ENCODE measurements at regions not wholly inside any gene's neighbourhood (a gene's known extent, or its start where the extent isn't known, plus 50 kb on each side); places are given as distances from the start of the nearest gene placed in this dataset.

DNA sequence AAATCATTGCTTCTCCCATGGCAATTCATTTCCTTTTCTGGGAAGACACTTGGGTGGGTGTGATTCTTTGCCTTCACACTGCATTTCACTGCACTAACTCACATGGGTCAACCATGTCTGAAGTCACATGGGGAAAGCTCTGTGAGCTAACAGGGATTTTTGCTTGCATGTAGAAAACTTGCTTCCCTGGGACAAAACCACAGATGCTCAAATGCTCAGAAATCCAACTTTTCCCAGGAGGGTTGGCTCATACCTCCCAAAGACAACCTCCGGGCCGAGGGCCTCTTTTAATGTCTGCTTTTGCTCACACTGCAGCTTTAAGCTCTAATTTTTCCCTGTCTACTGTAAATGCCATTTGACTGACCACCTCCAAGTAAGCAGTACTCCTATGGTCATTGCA lies 1695.2 kb downstream of the STIM2 start:
- ATAC-seq, result no peak
- no peak overlapping the region for H3K4me3 ChIP-seq
- no peaks in the 10 kb centered on the region for H3K4me1 ChIP-seq (ENCODE audit: low read depth)
- H3K36me3 ChIP-seq (ENCODE audit: low read depth), result no peaks in the 10 kb centered on the region
- intact Hi-C loops (cut with DNase I, micrococcal nuclease), result no loop called here
- TF ChIP-seq, protein P1, sequence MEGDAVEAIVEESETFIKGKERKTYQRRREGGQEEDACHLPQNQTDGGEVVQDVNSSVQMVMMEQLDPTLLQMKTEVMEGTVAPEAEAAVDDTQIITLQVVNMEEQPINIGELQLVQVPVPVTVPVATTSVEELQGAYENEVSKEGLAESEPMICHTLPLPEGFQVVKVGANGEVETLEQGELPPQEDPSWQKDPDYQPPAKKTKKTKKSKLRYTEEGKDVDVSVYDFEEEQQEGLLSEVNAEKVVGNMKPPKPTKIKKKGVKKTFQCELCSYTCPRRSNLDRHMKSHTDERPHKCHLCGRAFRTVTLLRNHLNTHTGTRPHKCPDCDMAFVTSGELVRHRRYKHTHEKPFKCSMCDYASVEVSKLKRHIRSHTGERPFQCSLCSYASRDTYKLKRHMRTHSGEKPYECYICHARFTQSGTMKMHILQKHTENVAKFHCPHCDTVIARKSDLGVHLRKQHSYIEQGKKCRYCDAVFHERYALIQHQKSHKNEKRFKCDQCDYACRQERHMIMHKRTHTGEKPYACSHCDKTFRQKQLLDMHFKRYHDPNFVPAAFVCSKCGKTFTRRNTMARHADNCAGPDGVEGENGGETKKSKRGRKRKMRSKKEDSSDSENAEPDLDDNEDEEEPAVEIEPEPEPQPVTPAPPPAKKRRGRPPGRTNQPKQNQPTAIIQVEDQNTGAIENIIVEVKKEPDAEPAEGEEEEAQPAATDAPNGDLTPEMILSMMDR (IDR thresholded peaks at IDR 0.05), result no peak
- no peaks in the 10 kb centered on the region for H3K9me3 ChIP-seq
- no peak for DNase-seq

DNA sequence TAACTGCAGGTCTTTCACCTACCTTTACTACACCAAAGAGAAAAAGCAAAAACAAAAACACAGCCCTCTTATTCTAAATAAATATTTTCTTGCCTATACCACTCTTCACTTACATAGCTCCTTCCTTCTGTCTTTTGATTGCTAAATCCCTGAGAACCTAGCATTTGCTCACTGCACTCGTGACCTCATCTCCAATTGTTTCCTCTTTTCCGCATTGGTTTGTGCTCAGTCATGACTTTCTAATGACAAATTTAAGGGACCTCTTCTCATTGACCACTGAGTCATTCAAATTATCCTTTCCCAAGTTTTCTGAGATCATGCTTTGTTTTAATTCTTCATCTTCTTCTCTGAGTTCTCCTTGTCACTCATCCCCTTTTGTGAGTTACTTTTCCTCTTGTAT lies 1697.1 kb downstream of the STIM2 start:
- H3K9me3 ChIP-seq, result no peaks in the 10 kb centered on the region
- no peaks in the 10 kb centered on the region for H3K36me3 ChIP-seq (ENCODE audit: low read depth)
- intact Hi-C loops (cut with DNase I, micrococcal nuclease), result no loop called here
- TF ChIP-seq, protein P1 (IDR thresholded peaks at IDR 0.05), result no peak
- ATAC-seq, result no peak
- no peaks in the 10 kb centered on the region for H3K4me1 ChIP-seq (ENCODE audit: low read depth)
- no peak overlapping the region for H3K4me3 ChIP-seq
- no peak for DNase-seq

DNA sequence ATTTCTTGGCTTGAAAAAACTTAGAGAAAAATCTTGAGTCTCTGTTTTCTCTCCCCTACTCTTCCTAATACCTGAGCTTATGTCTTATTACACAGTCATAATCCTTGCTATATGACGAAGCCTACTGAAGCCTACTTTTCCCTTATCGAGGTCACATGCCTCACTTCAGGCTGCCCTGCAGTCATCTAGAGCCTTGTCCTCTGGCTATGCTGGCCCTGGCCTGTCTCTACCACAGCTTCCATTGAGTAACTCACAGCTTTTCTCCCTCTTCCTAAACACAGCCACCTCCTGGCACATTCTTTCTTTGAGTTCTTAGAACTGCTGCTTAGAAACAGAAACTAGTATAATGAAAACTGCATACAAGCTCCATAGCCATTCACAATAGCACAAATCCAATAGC lies 1698.3 kb downstream of the STIM2 start:
- intact Hi-C loops (cut with DNase I, micrococcal nuclease), result no loop called here
- DNase-seq, result no peak
- ATAC-seq, result no peak
- no peaks in the 10 kb centered on the region for H3K9me3 ChIP-seq
- H3K4me3 ChIP-seq, result no peak overlapping the region
- H3K4me1 ChIP-seq (ENCODE audit: low read depth), result no peaks in the 10 kb centered on the region
- TF ChIP-seq, protein P1 (IDR thresholded peaks at IDR 0.05), result no peak
- H3K36me3 ChIP-seq (ENCODE audit: low read depth), result no peaks in the 10 kb centered on the region

DNA sequence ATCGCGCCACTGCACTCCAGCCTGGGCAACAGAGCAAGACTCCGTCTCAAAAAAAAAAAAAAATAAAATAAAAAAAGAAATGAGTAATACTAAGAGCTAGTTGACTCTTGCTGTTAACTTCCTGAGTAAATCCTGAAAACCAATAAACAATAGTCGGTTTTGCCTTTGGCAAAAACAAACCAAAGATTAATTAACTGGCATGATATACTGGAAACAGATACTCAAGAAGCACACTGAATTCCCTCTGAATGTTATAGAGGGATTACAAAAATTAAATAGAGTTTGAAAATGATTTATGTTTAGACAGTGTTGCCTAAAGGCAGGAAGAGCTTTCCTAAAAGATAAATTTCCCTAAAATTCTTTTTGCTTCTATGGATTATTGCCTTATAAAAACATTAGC lies 1702.3 kb downstream of the STIM2 start:
- ATAC-seq, result no peak
- Histone ChIP-seq H3K4me3 (no peak overlapping the region), H3K4me1 (ENCODE audit: low read depth) (no peaks in the 10 kb centered on the region), H3K9me3 (no peaks in the 10 kb centered on the region), H3K36me3 (ENCODE audit: low read depth) (no peaks in the 10 kb centered on the region)
- intact Hi-C loops (cut with DNase I, micrococcal nuclease), result no loop called here
- DNase-seq, result no peak
- TF ChIP-seq, protein P1 (IDR thresholded peaks at IDR 0.05), result no peak

DNA sequence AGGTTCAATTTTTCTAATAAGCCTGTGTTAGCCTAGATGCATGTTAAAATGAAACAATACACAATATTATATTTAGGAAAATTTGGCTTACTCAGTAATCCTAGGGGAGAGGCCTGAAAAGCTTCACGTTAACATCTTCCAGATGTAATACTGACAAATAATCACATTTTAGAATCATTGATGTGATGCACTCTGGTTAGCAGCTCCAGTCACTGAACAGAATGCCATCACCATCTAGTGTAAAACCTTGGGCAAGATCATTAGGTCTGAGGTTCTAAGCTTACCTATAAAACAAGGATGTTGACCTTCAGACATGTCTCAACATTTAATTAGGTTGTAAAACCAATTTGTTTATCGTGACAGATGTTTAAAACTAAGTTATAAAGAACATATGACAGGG lies 1704.8 kb downstream of the STIM2 start:
- Histone ChIP-seq H3K4me3 (no peak overlapping the region), H3K4me1 (ENCODE audit: low read depth) (no peaks in the 10 kb centered on the region), H3K36me3 (ENCODE audit: low read depth) (no peaks in the 10 kb centered on the region), H3K9me3 (no peaks in the 10 kb centered on the region)
- no peak for ATAC-seq
- DNase-seq, result no peak
- intact Hi-C loops (cut with DNase I, micrococcal nuclease), result no loop called here
- TF ChIP-seq, protein P1 (IDR thresholded peaks at IDR 0.05), result no peak

DNA sequence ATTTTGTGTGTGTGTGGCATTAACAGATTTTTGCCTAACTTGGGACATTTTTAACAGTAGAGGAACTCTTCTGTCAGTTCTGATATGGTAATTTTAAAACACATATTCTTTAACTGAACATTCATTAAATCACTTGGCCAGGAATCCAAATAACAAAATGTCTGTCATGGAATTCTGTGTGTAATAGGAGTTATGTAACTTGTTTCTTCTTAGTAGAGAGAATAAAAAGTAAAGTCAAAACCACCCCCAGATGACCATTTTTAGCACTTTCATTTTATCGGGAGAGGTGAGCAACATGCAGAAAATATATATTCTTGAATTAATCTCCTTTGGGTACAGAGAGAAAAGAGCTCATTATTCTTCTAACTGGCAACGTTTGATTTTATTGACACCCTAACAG lies 1740.3 kb downstream of the STIM2 start:
- ATAC-seq (no peak), DNase-seq (no peak)
- TF ChIP-seq, protein P1 (IDR thresholded peaks at IDR 0.05), result no peak
- intact Hi-C loops (cut with DNase I, micrococcal nuclease), result no loop called here
- H3K4me1 ChIP-seq (ENCODE audit: low read depth), result no peaks in the 10 kb centered on the region
- no peak overlapping the region for H3K4me3 ChIP-seq
- H3K36me3 ChIP-seq (ENCODE audit: low read depth), result no peaks in the 10 kb centered on the region
- no peaks in the 10 kb centered on the region for H3K9me3 ChIP-seq

All from mucosa of descending colon (tissue), 3 donors.